ENCODE measurements at regions not wholly inside any gene's neighbourhood (a gene's known extent, or its start where the extent isn't known, plus 50 kb on each side); places are given as distances from the start of the nearest gene placed in this dataset.

DNA sequence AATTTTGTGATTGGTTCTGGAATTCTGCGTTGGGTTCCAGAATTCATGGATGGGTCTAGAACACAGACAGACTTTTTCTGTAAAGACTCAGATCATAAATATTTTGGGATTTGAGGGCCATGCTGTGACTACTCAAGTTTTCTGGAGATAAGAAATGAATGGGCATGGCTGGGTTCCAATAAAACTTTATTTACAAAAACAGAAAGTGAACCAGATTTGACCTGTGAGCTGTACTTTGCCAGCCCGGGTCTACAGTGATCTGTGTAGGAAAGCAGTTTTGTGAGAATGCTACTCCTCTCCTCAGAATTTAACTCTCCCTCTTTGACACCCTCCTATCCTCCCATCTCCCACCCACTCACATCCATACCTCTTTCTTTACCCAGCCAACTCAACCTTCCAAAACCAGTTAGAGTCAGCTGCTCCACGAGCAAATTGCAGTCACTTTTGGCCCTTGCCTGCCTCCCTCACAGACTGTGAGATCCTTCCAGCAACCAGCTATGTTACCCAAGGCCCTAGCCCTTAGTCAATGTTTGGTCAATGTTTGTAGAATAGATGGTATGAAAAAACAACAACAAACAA is 312.8 kb upstream of the ZMIZ1 start:
- Histone ChIP-seq H3K27me3 (no peaks in the 10 kb centered on the region), H3K4me3 (replicated peaks in 1 of 3) (no peak overlapping the region), H3K9me3 (no peaks in the 10 kb centered on the region), H3K4me1 (peaks cover 0 to 21% of the 10 kb centered on the region in 2 donors), H3K36me3 (no peaks in the 10 kb centered on the region), H3K27ac (peak overlapping the region in 1 of 3 donors; percentile 66)
- intact Hi-C loops (cut with DNase I) = no loop called here
- no peak for TF ChIP-seq CTCF (IDR thresholded peaks at IDR 0.05)
- no peak for TF ChIP-seq POLR2A (IDR thresholded peaks at IDR 0.05)
- no peak for DNase-seq
- WGBS, 2 donors = 91% methylated on average over 3 of the region's 3 CpGs

- TF ChIP-seq POLR2A (IDR thresholded peaks at IDR 0.05) (no peak), CTCF (IDR thresholded peaks at IDR 0.05) (no peak)
- peak; percentile 52 to 58 for DNase-seq
- Histone ChIP-seq H3K9me3 (no peaks in the 10 kb centered on the region), H3K4me3 (replicated peaks in 1 of 3) (no peak overlapping the region), H3K36me3 (no peaks in the 10 kb centered on the region), H3K4me1 (peaks cover 0 to 21% of the 10 kb centered on the region in 2 donors), H3K27ac (peak overlapping the region in 1 of 3 donors; percentile 66), H3K27me3 (no peaks in the 10 kb centered on the region)
- WGBS, 2 donors = 67 to 78% methylated on average over 13 to 16 of the region's 18 CpGs
- intact Hi-C loops (cut with DNase I) = no loop called here
These were observed 312.0 kb upstream of the ZMIZ1 start for GRCh38 chr10:78756604-78757343.

DNA sequence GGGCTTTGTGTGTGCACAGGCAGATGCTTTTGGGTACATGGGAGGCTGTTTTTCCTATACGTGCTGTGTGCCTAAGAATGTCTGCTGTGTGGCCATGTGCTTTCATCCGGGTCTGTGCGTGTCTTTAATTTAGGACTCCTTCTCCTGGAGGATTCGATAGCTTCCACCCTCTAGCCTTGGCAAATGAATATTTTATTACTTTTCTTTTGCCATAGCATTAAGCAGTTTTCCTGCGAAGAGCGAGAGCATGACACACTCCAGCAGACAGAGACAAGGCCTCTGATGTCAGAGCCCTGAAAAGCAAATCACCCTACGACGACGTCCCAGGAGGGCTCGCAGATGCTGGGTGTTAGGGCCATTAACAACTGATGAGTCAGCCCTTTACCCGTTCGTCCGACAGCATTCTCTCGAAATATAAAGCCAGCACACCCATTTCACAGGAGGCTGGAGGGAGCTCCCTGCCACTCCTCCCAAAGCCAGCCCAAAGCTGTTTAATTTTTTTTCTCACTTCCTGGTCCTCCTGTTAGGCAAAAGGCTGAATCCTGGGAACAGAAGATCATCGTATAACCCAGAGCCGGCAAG is 311.3 kb upstream of the ZMIZ1 start:
- intact Hi-C loops (cut with DNase I) = no loop called here
- Histone ChIP-seq H3K4me1 (peaks cover 0 to 21% of the 10 kb centered on the region in 2 donors), H3K27me3 (no peaks in the 10 kb centered on the region), H3K9me3 (no peaks in the 10 kb centered on the region), H3K4me3 (replicated peaks in 1 of 3) (no peak overlapping the region), H3K36me3 (no peaks in the 10 kb centered on the region), H3K27ac (no peak overlapping the region)
- TF ChIP-seq POLR2A (IDR thresholded peaks at IDR 0.05) (no peak), CTCF (IDR thresholded peaks at IDR 0.05) (no peak)
- DNase-seq = no peak
- WGBS, 2 donors = 88% methylated on average over 16 of the region's 16 CpGs

DNA sequence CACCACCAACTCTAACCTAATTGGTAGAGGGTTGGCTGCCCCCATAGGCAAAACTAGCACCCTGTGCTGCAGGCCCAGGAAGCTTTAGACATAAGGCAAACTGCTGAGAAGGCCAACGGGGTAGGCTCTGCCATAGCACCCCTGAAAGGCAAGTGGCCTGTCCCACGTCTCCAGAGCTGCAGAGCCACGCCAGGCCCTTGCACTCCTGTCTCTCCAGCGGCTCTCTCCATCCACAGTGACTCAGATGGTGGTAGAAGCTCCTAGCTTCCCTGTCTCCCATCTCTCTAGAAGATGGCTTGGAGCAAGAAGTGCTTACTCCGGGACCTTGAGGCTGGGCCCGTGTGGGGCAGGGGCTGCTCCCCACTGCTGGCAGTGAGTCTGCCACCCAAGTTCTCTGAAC is 310.6 kb upstream of the ZMIZ1 start:
- 97 to 100% methylated on average over 3 to 6 of the region's 6 CpGs for WGBS, 2 donors
- H3K4me3 ChIP-seq (replicated peaks in 1 of 3) = no peak overlapping the region
- no peaks in the 10 kb centered on the region for H3K9me3 ChIP-seq
- intact Hi-C loops (cut with DNase I) = no loop called here
- no peak overlapping the region for H3K27ac ChIP-seq
- H3K27me3 ChIP-seq = no peaks in the 10 kb centered on the region
- no peaks in the 10 kb centered on the region for H3K36me3 ChIP-seq
- peaks cover under 1 to 21% of the 10 kb centered on the region in 2 donors for H3K4me1 ChIP-seq
- TF ChIP-seq CTCF (IDR thresholded peaks at IDR 0.05) (no peak), POLR2A (IDR thresholded peaks at IDR 0.05) (no peak)
- no peak for DNase-seq

Data from thyroid gland (tissue), 4 donors.